HG03520 (cell line): ENCODE measurements at regions not wholly inside any gene's neighbourhood (a gene's known extent, or its start where the extent isn't known, plus 50 kb on each side); places are given as distances from the start of the nearest gene placed in this dataset.

Experiments
- ATAC-seq: cut with Tn5 transposase; IDR thresholded peaks from one replicate; pipeline ENCODE4 v1.9.1; 2021; ENCODE audit warnings: mild to moderate bottlenecking, moderate library complexity; ENCODE audit not compliant: unreplicated experiment

DNA sequence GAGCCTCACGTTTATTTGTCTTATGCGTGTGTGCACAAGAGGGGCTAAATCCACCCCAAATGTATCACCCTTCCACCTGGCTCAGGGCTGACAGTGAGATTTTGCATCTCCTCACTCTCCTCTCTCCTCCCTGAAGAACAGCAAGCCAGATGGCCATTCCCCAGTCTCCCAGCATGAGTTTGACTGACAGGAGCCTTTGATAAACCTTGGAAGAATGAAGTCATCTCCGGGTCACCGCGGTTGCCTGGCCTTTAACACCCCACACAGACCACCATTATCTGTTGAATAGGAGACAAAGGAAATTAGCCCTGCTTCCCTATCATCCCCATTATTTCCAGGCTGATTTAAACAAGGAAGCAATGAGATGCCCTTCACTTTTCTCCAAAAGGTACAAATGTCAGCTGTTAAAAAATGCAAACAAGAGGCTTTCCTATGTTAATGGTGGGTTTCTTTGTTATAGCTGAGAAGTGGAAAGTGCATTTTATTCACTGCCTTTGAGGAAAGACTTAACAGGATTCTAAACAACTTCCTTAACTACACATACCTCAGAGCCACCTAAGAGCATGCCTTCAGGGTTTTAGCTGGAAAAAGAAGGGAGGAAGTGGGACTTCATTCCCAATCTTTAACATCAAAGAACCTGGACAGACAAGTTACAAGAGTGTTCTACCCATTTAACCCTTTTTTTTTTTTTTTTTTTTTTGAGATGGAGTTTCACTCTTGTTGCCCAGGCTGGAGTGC is 524.8 kb upstream of the ID4 start:
- no peak for ATAC-seq

DNA sequence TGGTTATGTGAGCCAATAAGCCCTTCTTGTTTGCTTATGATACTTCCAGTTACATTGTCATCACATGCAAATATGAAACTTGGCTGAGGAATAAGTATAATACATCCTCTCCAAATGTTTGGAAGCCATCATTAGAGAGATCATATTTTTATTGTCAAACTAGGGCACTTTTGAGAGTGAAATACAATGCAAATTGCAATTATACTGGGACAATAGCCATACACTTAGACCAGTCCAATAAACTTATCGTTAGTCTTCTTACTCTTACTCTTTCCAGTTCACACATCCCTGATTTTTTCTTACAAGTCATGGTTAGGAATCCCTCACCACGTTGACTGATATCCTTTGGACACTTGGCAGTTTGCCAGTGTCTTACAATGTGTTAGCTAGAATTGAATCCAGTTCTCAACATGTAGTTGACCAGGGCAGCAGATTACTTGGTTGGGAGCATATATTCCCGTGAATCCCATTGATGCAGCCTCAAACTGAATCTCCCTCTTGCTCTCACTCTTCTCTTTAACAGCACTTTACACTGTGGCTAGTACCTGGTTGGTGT is 519.7 kb upstream of the ID4 start:
- ATAC-seq, result no peak

DNA sequence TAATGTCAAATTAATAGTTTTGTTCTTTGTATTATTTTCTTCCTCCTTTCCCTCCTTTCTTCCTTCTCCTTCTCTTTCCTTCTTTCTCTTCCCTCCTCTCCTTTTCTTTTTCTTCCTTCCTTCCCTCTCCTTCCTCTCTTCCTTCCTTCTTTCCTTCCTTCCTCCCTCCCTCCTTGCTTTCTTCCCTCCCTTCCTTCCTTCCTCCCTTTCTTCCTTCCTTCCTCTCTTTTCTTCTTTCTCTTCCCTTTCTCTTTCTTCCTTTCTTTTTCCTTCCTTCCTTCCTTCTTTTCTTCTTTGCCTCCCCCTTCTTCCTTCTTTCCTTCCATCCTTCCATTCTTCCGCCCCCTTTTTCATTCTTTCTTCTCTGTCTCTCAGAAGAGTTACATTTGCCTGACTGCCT is 518.2 kb upstream of the ID4 start:
- no peak for ATAC-seq

DNA sequence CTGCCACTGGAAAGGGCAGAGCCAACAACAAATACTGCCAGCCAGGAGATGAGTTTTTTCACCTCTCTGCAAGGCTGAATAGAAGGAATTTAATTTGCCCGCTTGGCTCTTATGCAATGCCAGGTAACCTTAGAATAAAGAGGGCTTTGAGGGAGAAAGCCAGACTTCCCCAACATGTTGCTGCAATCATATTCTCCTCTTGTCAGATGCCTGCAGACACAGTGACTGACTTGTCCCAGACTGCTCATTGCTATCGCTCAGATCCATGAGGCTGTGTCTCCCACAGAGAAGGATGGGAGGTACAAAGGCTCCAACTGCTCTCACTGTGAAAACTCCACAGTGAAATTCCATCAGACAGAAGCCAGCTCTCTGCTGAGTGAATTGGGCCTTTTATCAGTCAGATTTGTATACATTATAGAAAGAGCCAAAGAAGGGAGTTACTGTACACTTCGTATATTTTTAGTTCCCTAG is 517.0 kb upstream of the ID4 start:
- ATAC-seq, result no peak

DNA sequence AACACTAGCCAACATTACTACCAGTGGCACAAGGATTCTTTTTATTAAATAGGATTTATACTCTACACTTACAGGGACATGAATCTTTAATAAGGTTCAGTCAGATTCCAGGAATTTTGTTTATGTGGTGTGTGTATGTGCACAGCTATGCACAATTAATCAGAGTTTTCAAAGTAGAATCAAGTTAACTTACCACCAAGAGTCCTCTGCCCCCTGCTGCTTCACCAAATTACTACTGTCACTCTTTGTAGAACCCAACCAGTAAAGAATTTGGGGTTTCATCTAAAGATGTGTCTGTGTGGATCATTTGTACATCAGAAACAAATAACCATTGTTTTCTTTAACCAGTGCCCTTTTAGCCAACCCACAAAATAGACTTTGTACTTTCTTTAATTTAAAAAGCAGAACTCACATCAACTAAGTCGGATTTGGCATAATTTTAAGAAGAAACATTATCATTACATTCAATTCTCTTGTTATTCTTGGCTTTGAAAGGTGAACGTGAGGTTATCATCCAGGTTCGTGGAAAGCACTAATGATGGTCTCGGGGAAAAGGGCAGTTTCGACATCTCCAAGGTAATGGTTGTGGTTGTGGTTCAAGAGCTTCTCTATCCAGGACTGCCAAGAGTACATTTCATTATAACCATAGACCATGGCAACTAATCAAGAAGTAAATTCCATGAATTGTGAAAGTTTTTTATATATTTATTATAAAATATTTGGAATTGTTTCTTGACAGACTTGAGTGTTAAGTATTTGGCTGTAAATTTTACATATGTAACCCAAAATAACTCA is 514.3 kb upstream of the ID4 start:
- no peak for ATAC-seq

DNA sequence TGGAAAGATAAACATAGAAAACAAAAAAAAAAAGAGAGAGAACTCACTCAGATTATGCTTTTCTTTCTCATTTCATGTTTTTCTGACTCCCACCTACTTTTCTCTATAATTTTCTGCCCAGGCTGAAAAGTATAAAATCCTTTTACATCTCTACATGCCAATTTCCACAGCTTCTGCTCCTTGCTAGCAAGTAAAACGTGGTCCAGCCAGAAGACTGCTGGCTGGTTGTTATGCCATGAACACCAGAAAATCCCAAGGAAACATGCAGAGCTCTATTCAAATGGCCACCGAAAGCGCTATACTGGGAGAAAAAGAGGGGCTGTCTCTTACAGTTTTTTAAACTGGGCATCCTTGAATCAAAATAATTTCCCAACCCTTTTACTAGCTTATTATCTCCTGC is 512.8 kb upstream of the ID4 start:
- no peak for ATAC-seq

DNA sequence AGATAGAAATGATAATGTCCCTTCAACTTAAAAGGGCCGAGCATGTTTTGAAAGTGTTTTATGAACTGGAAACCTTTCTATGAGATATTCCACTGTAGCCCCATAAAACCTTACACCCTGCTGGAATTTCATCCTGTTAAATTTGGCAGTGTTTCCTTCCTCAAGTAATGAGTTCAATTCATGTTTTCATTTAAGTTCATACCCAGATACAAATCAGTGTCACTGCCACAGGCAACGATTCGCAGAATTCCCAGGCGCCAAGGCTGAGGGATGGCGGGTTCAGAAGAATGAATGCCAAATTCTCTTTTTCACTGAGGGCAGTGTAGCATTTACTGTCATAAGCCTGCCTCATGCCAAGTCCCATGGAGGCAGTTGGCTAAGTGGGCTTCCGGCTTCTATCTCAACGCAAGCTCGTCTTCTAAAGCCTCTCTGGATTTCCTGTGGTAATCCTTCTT is 511.8 kb upstream of the ID4 start:
- ATAC-seq, result no peak

DNA sequence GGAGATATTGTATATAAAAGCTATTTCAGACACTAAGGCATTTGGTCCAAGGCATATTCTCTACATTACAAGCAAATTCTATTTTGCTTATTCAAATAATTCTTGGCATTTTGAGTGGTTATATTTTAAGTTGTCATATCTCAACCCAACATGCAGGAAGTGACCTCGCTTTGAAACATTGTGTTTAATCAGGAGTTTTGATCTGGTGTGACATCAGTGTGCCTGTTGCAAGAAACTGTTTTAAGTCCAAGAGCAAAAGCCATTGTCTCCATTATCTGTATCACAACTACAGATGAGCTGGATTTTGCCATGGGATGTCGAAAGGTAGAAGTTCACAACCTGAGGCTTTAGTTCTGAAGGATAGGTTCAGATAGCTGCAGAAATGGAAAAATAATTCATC is 509.9 kb upstream of the ID4 start:
- ATAC-seq, result no peak

DNA sequence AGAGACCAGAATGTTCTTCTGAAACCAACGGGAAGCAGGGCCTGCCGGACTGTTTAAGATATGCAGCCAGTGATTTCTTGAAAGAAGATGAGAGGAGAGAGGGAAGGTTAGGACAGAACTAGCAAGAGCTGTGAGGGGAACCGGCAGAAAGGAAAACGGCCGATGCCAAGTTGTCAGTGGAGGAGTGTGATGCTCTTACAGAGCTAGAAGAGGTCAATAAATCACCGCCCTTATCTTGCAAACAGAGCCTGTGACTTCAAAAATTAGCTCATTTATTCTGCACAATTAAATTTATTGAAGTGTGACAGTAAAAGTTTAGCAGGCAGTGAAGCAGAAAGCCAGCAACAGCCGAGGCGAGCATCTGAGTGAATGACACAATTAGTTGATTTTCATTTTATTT is 509.5 kb upstream of the ID4 start:
- ATAC-seq, result no peak

DNA sequence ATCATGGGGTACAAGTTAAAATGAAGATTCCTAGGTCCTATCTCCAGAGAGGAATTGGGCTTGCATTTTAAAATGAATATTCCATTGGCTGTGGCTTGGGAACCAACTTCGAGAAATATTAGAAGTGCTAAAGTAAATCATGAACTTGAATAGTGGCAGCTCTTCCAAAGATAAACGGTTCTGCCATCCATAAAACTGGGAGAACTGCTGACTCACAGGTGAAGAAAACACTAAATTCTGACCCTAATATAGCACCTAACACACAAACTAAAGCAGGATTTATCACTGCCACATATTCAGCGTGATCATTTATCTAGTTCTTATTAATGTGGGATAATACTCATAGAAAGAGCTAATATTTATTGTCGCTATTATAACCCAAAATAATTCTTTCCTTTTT is 508.1 kb upstream of the ID4 start:
- ATAC-seq, result no peak

DNA sequence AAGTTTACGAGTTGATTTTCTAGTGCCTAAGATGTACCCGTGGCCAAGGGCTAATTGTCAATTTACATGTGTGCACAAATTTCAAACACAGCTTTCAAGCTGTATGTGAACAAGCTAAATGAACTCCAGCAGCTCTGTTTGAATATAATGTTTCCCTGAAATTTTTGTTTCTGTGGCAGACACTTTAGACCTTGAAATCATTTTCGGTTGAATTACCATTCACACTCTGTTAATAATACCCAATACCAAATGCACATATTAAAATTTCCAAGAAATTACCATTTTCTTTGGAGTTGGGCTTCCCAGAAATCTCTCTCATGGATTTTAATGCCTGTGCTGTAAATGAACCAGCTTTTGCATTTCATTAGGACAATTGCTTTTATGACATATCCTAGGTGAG is 506.1 kb upstream of the ID4 start:
- ATAC-seq, result no peak

DNA sequence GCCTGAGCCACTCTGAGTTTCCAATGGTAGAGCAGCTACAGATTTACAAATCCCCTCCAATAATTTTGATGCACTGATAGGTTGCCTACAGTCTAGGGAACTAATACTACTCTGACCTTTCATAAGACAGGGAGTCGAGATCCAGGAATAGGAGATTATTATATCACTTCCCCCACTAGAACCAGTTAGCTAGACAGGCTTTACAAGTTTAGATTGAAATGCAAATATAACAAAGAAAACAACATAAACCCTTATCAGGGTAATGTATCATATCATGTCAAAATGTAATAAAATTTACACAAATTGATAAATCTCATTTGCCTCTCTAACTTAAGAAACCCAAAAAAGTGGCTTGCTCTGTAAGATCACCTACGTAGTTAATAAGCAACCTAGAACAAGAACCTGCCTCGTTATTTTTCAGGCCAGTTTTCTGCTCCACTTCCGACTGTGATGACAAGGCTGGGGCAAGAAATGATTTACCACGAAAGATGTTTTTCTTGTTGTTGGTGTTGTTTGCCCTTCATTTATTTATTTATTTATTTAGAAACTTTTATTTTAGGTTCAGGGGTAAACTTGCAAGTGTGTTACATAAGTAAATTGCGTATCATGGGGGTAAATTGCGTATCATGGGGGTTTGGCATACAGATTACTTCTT is 504.2 kb upstream of the ID4 start:
- ATAC-seq, result no peak

DNA sequence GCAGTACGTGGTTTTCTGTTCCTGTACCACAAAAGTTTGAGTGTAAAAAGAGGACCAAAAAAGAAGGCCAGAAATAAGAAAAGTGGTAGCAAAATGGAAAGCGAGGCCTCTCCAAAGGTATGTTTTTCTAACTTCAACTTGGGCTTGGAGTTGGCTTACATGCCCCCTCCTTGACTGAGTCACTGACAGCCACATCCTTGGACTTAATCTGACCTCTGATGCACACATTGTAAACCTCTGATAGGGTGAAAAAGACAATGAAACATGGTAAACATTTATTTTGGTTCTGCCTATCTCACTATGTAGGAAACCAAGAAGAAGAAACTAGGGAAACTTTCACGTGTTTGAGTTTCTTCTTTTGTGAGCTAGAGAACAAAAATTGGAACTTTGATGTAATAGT is 503.2 kb upstream of the ID4 start:
- no peak for ATAC-seq

DNA sequence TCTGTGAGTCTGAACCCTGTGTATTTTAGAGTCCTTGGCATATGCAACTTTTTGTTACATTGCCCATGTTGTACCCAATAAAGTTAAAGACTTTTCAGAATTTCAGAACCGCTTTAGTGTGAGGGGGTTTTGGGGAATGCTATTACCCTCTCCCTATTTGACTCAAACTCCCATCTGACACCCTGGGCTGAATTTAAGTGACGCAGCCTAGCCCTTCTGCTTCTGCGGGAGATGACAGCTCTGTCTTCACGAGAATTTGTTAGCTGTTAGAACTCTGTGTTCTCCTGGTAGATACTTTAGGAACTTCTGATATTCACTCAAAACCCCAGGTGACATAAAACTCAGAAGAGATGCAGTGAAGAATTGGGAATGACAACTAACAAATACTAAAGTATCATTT is 500.6 kb upstream of the ID4 start:
- no peak for ATAC-seq

DNA sequence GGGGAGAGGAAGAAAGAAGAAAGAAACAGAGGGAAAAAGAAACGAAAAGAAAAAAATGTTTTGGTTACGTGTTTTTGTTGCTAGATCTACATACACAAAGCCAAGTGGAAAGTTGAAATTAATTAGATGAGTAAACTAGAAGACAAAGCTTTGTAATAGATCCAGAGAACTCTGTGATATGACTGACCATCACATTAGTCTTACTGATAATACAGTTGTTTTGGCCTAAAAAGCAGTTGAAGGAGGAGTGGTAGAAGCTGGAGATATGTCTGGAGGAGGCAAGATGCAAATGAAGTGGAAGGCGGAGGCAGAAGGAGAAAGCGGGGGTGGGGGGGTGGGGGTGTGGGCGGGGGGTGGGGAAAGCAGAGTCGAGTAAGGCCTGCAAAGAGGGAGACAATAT is 500.1 kb upstream of the ID4 start:
- ATAC-seq, result no peak

DNA sequence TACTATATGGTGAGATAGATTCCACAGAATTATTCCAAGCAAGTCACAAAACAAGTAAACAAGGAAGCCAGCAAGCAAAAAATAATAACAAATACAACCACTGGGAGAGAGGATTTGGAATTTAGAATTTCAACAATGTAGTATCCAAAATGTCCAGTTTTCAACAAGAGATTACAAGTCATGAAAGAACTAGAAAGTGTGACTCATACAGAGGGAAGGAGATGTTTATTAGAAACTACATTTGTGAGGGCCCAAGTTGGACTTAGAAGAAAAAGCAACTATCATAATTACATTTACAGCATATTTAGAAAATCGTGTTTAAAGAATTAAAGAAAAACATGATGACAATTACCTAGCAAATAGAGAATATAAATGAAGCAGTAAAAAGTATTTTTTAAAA is 494.6 kb upstream of the ID4 start:
- no peak for ATAC-seq

DNA sequence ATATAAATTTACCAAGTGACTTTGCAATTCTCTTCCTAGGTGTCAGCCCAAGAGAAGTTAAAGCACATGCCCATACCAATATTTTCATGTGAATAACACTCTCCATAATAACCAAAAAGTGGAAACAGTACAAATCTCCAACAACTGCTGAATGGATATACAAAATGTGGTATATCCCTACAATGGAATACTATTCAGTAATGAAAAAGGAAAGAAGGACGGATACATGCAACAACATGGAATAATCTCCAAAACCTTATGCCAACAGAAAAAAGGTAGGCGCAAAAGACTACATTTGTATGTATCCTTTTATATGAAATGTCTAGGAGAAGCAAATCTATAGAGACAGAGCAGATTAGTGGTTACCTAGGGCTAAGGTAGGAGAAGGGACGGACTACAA is 487.7 kb upstream of the ID4 start:
- no peak for ATAC-seq

DNA sequence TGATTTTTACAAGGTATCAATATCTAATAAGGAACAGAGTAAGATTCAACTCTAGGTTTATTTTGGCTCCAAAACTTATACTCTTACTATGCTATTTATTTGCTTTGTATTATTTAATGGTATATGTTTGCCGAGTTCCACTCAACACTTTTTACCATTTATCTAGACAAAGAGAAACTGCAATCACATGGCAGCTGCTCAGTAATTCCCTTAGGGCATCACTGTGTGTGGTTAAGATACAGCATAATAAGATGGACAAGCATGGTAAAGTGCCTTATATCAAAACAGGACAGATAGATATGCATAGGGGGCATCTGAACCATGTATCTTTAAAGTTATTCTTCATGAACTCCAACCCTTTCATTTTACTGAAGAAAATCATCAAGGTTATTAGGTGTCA is 483.0 kb upstream of the ID4 start:
- ATAC-seq, result no peak

DNA sequence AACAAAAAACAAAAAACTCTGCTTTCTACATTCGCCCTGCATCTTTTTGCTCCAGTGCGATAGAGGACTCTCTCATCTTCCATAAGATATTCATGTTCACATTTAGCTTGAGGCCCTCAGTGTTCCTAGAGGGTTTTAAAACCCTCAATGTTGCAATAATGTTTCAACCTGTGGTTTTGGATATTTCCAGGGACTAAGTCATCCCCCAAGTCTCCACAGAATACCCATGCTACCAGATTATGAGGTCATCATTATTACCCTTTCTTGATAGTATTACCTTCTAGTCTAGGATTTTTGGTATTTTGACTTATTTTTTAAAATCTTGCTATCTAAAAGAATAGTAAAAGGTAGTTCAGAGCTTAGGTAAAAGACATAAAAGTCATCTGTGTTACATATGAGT is 480.5 kb upstream of the ID4 start:
- ATAC-seq, result no peak

DNA sequence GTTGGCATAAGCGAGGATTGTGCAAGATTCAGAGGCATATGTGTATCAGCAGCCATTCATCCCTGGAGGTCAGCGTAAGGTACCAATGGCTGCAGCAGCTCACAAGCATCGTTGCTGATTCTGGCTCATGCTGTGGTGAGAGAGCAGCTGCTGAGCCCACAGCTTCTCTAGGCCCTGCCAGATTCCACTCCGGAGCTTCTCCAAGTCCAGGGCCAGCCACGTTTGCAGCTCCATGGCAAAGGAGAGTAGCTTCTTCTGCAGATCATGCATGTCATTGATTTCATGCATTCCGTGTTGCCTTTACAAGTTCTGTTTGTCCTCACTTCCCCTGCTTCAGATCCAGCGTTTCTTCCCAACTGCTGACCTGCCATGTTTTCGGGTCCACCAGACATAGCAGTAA is 474.8 kb upstream of the ID4 start:
- no peak for ATAC-seq

DNA sequence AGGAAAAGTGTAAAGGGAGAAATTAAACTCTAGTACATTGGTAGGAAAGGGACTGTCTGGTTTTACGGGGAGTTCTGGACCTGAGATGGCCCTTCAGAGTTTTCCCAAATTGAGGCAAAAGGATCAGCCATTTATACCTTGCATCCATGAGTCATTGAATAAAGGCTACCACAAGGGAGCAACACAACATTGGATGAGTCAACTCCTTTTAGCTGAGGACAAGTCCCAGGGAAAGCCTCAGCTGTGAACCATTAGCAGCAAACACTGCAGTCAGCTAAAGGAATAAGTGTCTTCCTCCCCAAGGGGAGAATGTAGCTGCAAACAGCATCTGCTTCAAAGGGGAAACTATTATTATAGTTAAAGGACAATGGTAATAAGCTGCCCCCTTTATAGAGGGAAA is 468.7 kb upstream of the ID4 start:
- ATAC-seq, result no peak

DNA sequence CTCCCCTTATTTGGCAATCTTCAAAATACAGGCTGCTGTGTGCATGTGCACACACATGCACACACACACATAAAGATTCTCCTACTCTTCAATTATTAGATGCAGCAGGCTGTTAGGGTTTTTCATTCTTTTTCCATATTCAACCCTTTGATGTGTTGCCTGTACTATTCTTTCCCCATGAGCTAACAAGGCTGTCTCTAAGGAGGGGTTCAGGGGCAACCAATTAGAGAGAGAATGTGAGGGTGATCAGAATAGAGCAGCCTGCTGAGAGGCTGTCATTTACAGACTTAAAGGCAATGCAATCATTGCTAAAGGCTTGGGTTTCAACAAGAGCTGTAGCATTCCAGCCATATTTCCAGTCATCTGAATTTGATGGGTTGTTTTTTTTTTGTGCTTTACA is 467.4 kb upstream of the ID4 start:
- no peak for ATAC-seq
